DMS53 (cell line): ENCODE measurements at regions not wholly inside any gene's neighbourhood (a gene's known extent, or its start where the extent isn't known, plus 50 kb on each side); places are given as distances from the start of the nearest gene placed in this dataset.
"Not testable (repeated sequence)": the region's sequence is repeated elsewhere in the genome, so short reads cannot be mapped to it uniquely, and the experiment has no call there.

ENCODE experiments used
- DNase-seq: peaks from one replicate; lab custom pipeline; 2025; lab: John Stamatoyannopoulos, UW

DNA sequence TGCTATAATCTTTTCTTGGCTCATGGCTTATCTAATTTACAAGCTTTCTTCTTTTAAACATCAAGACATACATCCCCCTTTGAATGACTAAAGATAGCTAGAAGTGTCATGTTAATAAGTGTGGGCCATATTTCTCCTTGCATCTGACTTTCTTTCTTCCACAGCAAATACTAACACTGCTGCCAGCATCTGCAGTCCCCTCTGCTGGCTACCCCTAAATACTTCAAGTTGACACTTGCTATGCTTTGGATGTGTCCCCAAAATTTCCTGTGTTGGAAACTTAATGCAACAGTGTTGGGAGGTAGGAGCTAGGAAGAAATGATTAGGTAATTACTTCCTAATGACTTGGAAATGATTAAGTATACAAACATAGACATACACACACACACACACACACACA is 459.0 kb upstream of the ST8SIA4 start:
- no peak for DNase-seq

DNA sequence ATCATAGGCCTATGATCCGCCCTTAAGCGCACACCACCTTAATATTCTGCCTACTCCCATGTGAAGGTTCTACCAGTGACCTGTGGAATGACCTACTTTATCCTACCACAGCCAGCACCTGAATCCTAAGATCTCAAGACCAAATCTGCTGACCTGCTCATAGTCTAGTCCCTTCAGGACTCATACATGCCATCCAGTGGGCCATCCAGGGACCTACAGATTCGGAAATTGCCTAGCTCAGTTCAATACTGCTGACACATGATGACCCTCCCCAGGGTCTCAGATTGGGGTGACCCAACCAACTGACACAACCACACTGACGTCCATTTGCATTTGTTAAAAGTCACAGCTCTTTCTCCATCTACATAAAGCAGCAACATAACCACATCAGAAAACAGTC is 443.8 kb upstream of the ST8SIA4 start:
- DNase-seq: peak; percentile 61

DNA sequence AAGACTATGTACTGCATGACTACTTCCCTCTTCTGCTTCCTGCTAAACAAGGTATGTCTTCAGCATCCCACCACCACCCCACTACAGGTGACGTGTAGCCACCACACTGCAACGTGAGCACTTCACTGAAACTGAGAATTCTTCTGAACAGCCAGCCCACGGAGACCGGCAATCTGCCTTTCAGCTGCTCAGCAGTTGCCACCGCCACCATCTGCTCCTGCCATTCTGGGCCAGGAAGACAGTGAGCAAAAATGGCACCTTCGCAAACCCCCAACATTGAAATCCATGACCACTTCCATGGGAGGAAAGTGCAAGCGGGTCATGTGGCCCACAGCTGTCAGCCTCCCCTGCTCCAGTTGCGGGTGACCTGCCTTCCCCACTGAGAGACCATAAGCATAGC is 443.4 kb upstream of the ST8SIA4 start:
- no peak for DNase-seq

DNA sequence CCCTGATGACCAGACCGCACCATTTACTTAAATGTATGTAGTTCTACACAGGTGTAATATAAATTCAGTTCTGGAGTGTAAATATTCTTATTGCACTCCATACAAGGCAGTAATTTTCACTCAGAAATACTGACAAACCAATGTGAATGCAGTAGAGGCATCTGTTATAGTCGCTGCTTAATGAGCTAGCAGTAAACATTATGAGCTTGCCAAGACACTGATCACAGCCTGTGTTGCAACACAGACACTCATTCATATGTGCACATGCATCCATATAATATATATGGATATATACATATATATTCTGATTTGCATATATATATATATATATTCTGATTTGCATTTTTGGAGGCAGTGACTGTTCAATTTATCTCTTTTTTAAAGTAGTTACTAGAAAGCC is 435.1 kb upstream of the ST8SIA4 start:
- DNase-seq: no peak

DNA sequence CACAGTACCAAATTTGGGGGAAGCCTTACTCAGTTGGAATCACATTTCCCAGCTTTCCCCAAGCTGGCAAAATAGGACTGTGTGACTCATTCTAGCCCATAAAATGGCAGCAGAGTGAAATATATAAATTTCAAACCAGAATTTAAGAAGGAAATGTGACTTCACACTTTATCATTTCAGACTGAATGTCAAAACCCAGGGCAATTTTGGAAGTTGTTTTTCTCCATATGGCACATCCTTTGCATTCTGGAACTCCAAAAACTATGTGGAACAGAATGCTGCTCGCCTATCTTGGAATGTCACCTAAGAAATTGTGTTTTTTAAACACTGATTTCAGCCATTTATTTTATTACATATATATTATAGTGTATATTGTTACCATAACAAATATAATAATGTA is 424.7 kb upstream of the ST8SIA4 start:
- no peak for DNase-seq

DNA sequence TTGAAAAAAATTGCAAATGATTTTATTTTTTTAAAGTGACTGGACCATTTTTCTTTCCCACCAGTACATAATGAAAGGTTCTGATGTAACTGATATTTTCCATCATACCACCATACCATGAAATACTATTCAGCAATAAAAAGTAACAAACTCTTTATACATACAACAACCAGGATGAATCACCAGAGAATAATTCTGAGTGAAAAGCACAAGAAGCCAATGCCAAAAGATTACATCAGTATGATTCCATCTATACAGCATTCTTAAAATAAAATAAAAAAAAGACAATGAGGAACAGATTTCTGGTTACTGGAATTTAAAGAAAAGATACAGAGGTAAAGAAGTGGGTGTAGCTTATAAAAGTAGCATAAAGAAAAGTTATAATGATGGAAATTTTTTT is 423.7 kb upstream of the ST8SIA4 start:
- no peak for DNase-seq

DNA sequence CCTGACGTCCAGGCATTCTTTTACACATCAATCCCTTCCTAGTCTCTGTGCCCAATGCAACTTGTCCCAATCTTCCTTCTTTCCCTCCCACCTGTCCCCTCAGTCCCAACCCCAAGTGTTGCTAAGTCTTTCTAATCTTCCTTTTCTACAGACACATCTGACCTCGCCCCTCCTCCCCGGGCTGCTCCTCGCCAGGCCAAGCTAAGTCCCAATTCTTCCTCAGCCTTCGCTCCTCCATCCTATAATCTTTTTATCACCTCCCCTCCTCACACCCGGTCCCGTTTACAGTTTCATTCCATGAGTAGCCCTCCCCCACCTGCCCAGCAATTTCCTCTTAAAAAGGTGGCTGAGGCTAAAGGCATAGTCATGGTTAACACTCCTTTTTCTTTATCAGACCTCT is 413.3 kb upstream of the ST8SIA4 start:
- not testable (repeated sequence) for DNase-seq

DNA sequence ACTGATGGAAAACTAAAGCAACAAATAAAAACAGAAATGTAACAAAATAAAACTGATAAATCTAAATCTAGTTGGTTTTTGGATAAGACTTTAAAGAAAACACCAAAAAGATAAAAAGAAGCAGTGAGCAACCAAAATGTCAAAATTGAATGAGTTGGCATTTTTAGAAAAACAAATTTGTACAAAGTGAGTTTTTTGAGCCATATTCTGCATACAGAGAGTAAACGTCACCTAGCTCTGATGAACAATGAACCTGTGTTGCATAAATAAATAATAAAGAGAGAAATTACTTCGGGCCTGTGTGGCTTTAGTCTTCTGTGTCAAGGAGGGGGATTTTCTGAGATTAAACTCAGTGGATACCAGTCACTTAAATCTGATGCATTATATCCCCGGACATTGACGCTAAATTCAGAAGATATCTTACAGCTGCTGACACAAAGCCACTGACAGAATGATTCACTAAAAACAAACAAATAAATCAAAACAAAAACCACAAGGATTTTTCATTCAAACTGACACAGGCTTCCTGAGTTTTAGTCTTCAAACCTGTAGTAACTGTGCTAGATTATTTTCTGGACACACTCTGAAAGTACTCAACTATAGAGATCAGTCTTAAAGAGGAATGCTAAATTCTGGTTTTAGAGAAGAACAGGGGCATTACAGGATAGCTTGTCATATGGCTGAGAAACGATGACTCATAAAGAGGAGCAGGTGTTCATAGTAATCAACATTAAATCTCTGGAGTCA is 403.5 kb upstream of the ST8SIA4 start:
- DNase-seq: peak; percentile 95

DNA sequence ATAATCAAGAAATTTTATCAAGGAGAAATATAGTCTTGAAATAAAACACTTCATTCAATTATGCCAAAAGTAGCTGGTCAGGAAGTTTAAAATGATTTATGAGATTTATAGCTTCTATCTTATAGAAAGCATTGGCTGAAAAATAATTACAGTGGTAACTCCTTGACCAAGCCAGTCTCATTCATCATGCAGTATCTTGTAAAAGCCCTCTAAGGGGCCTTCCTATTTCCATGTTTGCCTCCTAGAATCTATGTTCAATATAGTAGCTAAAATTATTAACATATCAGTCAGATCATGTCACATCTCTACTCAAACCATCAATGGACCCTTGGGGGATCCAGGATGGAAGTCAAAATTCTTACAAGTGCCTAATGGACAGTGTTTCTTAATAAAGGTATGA is 393.4 kb upstream of the ST8SIA4 start:
- no peak for DNase-seq

DNA sequence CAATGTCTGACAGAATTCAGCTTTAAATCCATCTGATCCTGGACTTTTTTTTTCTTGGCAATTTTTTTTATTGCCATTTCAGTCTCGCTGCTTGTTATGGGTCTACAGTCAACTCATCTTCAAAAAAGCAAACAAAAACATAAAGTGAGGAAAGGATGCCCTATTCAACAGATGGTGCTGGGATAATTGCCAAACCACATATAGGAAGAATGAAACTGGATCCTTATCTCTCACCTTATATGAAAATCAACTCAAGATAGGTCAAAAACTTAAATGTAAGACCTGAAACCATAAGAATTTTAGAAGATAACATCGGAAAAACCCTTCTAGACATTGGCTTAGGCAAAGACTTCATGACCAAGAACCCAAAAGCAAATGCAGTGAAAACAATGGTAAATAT is 389.1 kb upstream of the ST8SIA4 start:
- peak; percentile 80 for DNase-seq

DNA sequence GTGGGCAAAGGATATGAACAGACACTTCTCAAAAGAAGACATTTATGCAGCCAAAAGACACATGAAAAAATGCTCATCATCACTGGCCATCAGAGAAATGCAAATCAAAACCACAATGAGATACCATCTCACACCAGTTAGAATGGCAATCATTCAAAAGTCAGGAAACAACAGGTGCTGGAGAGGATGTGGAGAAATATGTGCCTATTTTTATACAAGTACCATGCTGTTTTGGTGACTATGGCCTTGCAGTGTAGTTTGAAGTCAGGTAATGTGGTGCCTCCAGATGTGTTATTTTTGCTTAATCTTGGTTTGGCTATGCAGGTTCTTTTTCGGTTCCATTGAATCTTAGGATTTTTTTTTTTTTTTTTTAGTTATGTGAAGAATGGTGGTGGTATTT is 387.7 kb upstream of the ST8SIA4 start:
- DNase-seq: not testable (repeated sequence)

DNA sequence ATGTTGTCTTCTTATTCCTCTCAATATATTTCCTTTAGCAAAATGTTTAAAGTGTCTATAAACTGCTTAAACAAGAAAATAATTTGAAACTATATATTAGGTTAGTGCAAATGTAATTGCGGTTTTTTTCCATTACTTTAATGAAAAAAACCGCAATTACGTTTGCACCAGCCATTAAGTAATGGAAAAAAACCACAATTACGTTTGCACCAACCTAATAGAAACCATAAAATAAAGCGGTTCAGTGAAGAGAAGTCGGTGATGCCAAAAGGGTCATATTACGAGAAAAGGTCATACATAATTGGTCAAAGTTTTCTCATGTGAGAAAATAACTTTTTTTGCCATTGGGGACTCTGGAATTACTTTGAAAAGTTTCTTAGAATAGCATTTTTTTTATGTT is 385.6 kb upstream of the ST8SIA4 start:
- no peak for DNase-seq

DNA sequence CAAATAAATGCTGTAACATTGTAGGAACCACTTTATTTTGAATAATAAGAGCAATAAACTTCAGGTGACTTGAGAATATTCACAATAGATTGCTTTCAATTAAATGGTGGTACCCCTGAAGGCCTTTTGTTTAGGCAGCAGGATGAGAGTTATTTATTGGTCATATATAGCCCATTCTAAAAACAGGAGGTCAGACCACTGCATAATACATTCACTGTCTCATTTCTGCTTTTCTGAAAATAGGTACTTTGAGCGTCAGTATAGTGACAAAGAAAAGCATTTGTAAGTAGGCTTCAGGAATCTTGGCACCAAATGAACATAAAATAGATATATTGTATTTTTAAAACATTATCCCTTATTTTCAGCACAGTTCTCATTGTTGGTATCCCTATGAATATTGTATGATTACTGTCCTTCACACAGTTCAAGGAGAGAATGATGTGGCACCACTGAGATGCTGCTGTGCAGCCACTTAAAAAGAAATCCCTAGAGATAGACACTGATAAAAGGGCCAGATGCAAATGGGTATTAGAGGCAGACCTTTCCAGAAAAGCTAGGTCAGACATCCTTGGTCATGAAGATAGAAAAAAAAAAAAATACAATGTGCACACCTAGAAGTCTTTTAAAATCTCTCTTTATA is 381.8 kb upstream of the ST8SIA4 start:
- DNase-seq: no peak

DNA sequence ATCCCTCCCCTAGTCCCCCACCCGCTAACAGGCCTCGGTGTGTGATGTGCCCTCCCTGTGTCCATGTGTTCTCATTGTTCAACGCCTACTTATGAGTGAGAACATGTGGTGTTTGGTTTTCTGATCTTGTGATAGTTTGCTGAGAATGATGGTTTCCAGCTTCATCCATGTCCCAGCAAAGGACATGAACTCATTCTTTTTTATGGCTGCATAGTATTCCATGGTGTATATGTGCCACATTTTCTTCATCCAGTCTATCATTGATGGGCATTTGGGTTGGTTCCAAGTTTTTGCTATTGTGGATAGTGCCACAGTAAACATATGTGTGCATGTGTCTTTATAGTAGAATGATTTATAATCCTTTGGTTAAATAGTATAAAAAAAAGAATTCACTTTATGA is 380.9 kb upstream of the ST8SIA4 start:
- not testable (repeated sequence) for DNase-seq

DNA sequence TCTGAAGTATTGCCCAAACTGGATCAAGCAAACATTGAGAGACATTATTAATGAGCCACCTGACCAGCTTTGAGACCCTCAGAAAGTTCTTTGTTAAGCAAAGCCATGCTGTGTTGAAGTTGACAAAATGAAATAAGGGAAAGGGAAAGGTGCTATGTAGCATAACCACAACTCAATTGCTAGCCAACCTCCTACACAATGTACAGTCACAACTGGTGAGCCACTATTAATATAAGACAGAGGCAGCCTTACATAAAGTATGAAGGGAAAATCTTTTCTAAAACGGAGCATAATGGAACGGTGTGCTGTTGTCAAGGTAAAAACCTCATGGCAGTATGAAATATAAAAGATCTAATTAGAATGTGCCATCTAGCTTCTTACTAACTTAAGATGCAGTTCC is 375.8 kb upstream of the ST8SIA4 start:
- no peak for DNase-seq

DNA sequence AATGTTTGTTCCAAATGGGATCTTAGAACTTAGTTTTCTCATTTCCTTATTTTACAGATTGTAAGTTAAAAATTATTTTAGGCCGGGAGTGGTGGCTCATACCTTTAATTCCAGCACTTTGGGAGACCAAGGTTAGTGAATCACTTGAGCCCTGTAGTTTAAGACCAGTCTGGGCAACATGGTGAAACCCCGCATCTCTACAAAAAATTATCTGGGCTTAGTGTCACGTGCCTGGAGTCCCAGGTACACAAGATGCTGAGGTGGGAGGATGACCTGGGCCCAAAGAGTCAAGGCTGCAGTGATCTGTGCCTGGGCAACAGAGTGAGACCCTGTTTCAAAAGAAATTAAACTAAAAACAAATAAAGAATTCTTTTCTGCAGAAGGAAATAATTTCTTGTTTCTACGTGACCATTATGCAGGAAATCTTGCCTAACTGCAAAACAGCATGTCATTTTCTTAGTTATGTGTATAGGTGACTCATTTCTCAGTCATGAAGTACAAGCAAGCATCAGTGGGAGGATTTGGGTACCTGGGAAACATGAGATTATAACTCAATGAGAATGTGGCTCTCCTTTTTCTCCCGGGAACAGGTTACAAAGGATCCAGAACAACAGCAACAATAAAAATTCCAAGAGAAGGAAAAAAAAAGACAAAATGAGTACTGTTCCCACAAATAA is 375.1 kb upstream of the ST8SIA4 start:
- DNase-seq: peak; percentile 25

DNA sequence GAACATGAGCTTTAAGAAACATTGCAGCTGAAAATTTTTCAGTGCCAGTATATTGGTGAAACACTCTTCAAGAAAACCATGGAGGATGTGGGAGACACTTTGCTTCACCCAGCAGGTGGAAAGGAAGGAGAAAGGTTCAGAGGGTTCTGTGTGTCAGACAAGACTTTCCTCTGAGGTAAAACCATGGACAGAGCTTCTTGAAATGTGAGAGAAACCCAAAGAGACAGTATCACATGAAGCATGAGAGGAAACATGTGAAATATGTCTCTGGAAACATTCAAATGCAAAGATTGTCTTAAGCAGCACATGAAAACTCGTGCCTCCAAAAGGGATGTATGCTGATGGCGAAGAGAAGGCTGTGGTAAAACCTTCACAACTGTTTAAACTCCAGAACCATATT is 368.9 kb upstream of the ST8SIA4 start:
- no peak for DNase-seq

DNA sequence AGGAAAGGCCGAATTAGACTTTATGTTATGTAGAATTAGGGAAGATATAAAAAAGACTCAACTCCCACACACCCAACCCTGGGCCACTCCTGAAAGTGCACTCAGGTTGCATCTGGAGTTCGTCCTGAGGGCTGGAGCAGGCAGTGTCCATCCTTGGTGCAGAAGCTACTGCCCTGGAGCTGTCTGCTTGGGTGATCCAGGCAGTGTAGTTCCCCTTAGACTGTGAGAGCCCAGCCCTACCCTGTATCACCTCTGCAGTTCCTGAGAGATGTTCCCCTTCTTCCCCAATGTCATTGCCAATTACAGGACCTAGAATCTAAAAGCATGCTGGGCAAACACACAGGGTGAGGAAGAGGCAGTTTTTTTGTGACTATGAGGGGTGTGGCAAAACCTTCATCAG is 368.3 kb upstream of the ST8SIA4 start:
- no peak for DNase-seq

DNA sequence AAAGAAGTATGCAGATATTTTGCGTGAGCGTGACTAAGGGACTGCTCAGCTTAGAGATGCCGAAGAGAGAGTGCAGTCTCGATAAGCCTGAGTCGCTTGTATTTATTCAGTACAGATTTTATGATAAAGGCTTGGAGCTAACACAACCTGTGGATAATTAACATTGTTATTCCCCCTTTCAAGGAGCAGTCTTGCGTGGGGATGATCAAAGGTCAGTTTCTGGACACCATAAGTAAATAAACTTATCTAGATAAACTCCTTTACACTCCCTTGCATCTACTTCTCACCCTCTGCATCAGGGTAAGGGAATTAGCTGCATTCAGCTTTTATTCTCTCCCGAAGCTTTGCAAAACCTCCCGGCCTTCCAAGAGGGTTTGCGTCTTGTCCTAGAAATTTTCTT is 357.8 kb upstream of the ST8SIA4 start:
- DNase-seq: peak; percentile 34

DNA sequence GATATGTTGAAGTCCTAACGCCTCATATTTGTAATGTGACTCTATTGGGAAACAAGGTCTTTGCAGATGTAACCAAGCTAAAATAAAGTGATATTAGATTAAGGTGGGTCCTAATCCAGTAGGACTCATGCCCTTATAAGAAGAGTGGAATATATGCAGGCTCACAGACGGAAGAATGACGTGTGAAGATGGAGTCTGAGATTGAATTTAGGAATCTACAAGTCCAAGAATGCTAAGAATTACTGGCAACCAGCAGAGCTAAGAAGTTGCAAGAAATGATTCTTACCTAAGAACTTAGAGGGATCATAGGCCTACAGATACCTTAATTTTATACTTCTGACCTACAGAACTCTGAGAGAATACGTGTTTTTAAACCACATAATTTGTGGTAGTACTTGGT is 350.0 kb upstream of the ST8SIA4 start:
- DNase-seq: no peak

DNA sequence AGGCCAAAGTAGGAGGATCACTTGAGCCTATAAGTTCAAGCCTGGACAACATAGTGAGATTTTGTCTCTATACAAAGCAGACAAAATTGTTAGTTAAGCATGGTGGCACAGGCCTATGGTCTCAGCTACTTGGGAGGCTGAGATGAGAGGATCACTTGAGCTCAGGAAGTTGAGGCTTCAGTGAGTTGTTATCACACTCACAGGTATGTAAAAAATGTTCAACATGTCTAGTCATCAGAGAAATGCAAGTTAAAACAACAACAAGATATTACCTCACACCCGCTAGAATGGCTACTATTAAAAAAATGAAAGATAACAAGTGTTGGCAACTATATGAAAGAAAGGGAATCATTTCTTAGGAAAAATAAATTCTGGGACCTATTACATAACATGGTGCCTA is 341.5 kb upstream of the ST8SIA4 start:
- no peak for DNase-seq

DNA sequence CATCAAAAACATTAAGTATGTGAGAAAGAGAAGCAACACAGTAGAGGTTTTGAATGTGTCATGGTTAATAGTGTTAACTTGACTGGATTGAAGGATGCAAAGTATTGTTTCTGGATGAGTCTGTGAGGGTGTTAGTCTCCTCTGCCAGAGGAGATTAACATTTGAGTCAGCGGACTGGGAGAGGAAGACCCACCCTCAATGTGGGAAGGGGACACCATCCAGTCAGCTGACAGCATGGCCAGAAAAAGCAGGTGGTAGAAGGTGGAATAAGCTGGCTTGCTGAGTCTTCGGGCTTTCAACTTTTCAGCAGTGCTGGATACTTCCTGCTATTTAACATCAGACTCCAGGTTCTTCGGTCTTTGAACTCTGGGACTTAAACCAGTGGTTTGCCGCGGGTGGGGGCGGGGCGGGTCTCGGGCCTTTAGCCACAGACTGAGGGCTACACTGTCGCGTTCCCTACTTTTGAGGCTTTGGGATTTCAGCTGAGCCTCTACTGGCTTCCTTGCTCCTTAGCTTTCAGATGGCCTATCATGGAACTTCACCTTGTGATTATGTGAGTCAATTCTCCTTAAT is 309.9 kb upstream of the ST8SIA4 start:
- DNase-seq: no peak

DNA sequence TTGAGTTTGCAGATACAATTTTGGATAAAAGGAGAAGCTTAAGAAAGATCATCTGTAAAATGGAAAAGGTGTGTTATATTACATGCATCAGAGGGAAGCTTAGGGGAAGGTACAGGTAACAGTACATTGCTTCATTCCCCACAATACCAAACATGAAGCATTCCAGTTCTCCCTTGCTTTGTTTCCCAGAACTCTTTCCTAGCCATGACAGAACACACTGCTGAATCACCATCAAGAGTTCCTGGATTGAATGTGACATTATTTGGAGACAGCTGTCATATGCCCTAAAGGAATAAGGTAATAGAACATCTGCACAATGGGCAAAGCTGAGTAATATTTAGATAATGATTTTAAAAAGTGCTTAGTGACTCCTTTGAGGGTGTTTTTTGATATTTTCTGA is 303.5 kb upstream of the ST8SIA4 start:
- DNase-seq: no peak
